K562 (cell line): ENCODE measurements at regions not wholly inside any gene's neighbourhood (a gene's known extent, or its start where the extent isn't known, plus 50 kb on each side); places are given as distances from the start of the nearest gene placed in this dataset.

ENCODE experiments used
- ATAC-seq: fragments of 200-7000 bp; cut with Tn5 transposase; 3 replicates; pipeline ENCODE4 v1.9.1; 2020; ENCODE audit warnings: moderate library complexity
- BruUV-seq: library from RNA; stranded (reverse); fragments of 400-500 nt; replicated peaks from 2 replicates; lab custom pipeline; 2021; lab: Mats Ljungman, UMichigan
- CTCF ChIA-PET: fragments of 300-600 bp; formaldehyde crosslinking; extraction: SDS; loops from one replicate; lab custom pipeline; 2021; ENCODE audit warnings: low intra/inter-chr PET ratio; lab: Yijun Ruan, JAX
- POLR2A ChIA-PET: fragments of 300-600, 350-650 bp; sonication (Branson Sonifier 250); formaldehyde crosslinking; extraction: SDS; loops from one replicate; lab custom pipeline; 2021; ENCODE audit warnings: antibody characterized with exemption, inconsistent platforms; lab: Yijun Ruan, JAX
- DNase-seq, 4 experiments: peaks; one replicate each; pipeline versions ENCODE4 v3.0.0 to v3.0.0-alpha.2; 2011 to 2018; ENCODE audit warnings: low spot score in 3 of 4, mixed read lengths in 3 of 4; ENCODE audit errors: extremely low read depth in 1 of 4
- FAIRE-seq: peaks from 2 replicates; lab custom pipeline; 2011; peaks lifted over from hg19 to GRCh38; lab: Jason Lieb, UNC
- H2AFZ ChIP-seq: 2 replicates; pipeline ENCODE4 v1.6.0; 2011; ENCODE audit warnings: low read depth, low read length, control low read depth, inconsistent platforms
- H3K27ac ChIP-seq: fragments of 200-600 bp; 3 replicates; pipeline ENCODE4 v1.8.0; 2011; ENCODE audit warnings: low read depth, mild to moderate bottlenecking, control low read depth, inconsistent platforms, low read length, moderate library complexity, mixed read lengths; ENCODE audit errors: extremely low read depth
- H3K27me3 ChIP-seq, 2 experiments: fragments of 300-600 bp in 1 of 2; 2 replicates in 1 of 2; 3 replicates in 1 of 2; pipeline versions ENCODE4 v1.6.0 to v1.8.0; 2011; ENCODE audit warnings: inconsistent platforms in 2 of 2, low read length in 2 of 2, mild to moderate bottlenecking in 1 of 2, mixed read lengths in 1 of 2, moderate library complexity in 1 of 2; ENCODE audit not compliant: control insufficient read depth in 2 of 2, insufficient read depth in 2 of 2
- H3K36me3 ChIP-seq: fragments of 300-600 bp; 3 replicates; pipeline ENCODE4 v1.8.0; 2011; ENCODE audit warnings: mild to moderate bottlenecking, low read length, inconsistent platforms; ENCODE audit not compliant: control insufficient read depth, insufficient read depth
- H3K4me1 ChIP-seq, 2 experiments: fragments of 200-600 bp in 1 of 2; replicated peaks in 1 of 2; 2 replicates in 1 of 2; 3 replicates in 1 of 2; pipeline versions ENCODE4 v1.5.1 to v1.8.0; 2011; ENCODE audit warnings: inconsistent platforms in 2 of 2, low read length in 2 of 2, mild to moderate bottlenecking in 1 of 2, mixed read lengths in 1 of 2, moderate library complexity in 1 of 2; ENCODE audit not compliant: control insufficient read depth in 2 of 2, insufficient read depth in 2 of 2
- H3K4me2 ChIP-seq: 2 replicates; pipeline ENCODE4 v1.6.1; 2011; ENCODE audit warnings: low read length, control low read depth, inconsistent platforms, mixed read lengths; ENCODE audit not compliant: insufficient read depth
- H3K4me3 ChIP-seq: fragments of 200-600 bp; sonication (generic), shearing (Covaris generic); 2 replicates; pipeline ENCODE4 v1.5.1; 2016; ENCODE audit warnings: control low read depth, inconsistent platforms
- H3K79me2 ChIP-seq: fragments of 200-600 bp; 3 replicates; pipeline ENCODE4 v1.8.0; 2011; ENCODE audit warnings: low read length, inconsistent platforms; ENCODE audit not compliant: control insufficient read depth, insufficient read depth
- H3K9ac ChIP-seq, 2 experiments: 2 replicates each; pipeline versions ENCODE4 v1.6.0 to v1.6.1; 2011; ENCODE audit warnings: low read depth in 2 of 2, low read length in 2 of 2, control low read depth in 1 of 2, inconsistent platforms in 1 of 2, mild to moderate bottlenecking in 1 of 2, mixed read lengths in 1 of 2; ENCODE audit not compliant: insufficient read depth in 1 of 2
- H3K9me1 ChIP-seq: one replicate; pipeline ENCODE4 v1.6.0; 2011; ENCODE audit warnings: inconsistent platforms, mild to moderate bottlenecking, low read length, moderate library complexity; ENCODE audit not compliant: control insufficient read depth, insufficient read depth
- H3K9me3 ChIP-seq: replicated peaks from 2 replicates; pipeline ENCODE4 v1.5.1; 2011; ENCODE audit warnings: low read depth, low read length, inconsistent platforms; ENCODE audit not compliant: control insufficient read depth, insufficient read depth
- H4K20me1 ChIP-seq: replicated peaks from 2 replicates; pipeline ENCODE4 v1.6.1; 2011; ENCODE audit warnings: low read length, inconsistent platforms, mixed read lengths; ENCODE audit not compliant: control insufficient read depth, insufficient read depth
- ATF3 ChIP-seq, 2 experiments: fragments of 450-650 bp in 1 of 2; sonication (generic) in 1 of 2; formaldehyde crosslinking in 1 of 2; IDR thresholded peaks in 1 of 2; conservative IDR thresholded peaks in 1 of 2; 2 replicates each; pipeline versions ENCODE4 v1.6.1 to v1.8.1; 2016 to 2023; ENCODE audit warnings: mild to moderate bottlenecking in 2 of 2, moderate library complexity in 2 of 2, inconsistent platforms in 1 of 2, missing genetic modification reagents in 1 of 2
- BACH1 ChIP-seq: fragments of 200-800 bp; sonication (Bioruptor generic); IDR thresholded peaks from 2 replicates; pipeline ENCODE4 v1.6.1; 2016; ENCODE audit warnings: missing genetic modification characterization, missing compliant biosample characterization
- C11orf30 ChIP-seq: fragments of 450-650 bp; IDR thresholded peaks from 2 replicates; pipeline ENCODE4 v1.6.1; 2016; ENCODE audit warnings: low read depth, mild to moderate bottlenecking
- FOSL1 ChIP-seq: fragments of 200-800 bp; sonication (Bioruptor generic); conservative IDR thresholded peaks from 2 replicates; pipeline ENCODE4 v1.6.1; 2016; ENCODE audit warnings: missing genetic modification characterization, missing compliant biosample characterization
- JUND ChIP-seq, 2 experiments: IDR thresholded peaks; 2 replicates in 1 of 2; 3 replicates in 1 of 2; pipeline ENCODE4 v1.6.1; 2011; ENCODE audit warnings: borderline replicate concordance in 2 of 2, low read depth in 2 of 2, low read length in 2 of 2, improper control_type of control experiment in 1 of 2, missing biosample characterization in 1 of 2, missing genetic modification characterization in 1 of 2, missing genetic modification reagents in 1 of 2
- KLF6 ChIP-seq: fragments of 250-450 bp; sonication (Bioruptor Pico); IDR thresholded peaks from 2 replicates; pipeline ENCODE4 v1.4.0; 2020; ENCODE audit warnings: mild to moderate bottlenecking, moderate library complexity, borderline replicate concordance
- MAFG ChIP-seq: fragments of 450-650 bp; conservative IDR thresholded peaks from 2 replicates; pipeline ENCODE4 v1.6.1; 2016; ENCODE audit warnings: missing genetic modification characterization, missing compliant biosample characterization
- SMARCE1 ChIP-seq: fragments of 450-650 bp; IDR thresholded peaks from 2 replicates; pipeline ENCODE4 v1.7.1; 2016; ENCODE audit warnings: mild to moderate bottlenecking
- TAF7 ChIP-seq: fragments of 450-650 bp; IDR thresholded peaks from 2 replicates; pipeline ENCODE4 v1.6.1; 2016; ENCODE audit warnings: missing genetic modification characterization, missing compliant biosample characterization
- USF1 ChIP-seq: sonication (generic); formaldehyde crosslinking; IDR thresholded peaks from 2 replicates; pipeline ENCODE4 v1.9.0; 2022; ENCODE audit warnings: mild to moderate bottlenecking, missing genetic modification reagents
- ZNF316 ChIP-seq: fragments of 450-650 bp; IDR thresholded peaks from 2 replicates; pipeline ENCODE4 v1.6.1; 2016
- ZNF584 ChIP-seq: fragments of 200-800 bp; sonication (Bioruptor generic); IDR thresholded peaks from 2 replicates; pipeline ENCODE4 v1.6.1; 2016; ENCODE audit warnings: low read depth, mild to moderate bottlenecking, missing genetic modification characterization, missing compliant biosample characterization
- ZNF592 ChIP-seq: fragments of 450-650 bp; IDR thresholded peaks from 2 replicates; pipeline ENCODE4 v1.6.1; 2017; ENCODE audit warnings: antibody characterized with exemption, mild to moderate bottlenecking
- ZNF76 ChIP-seq: fragments of 250-450 bp; sonication (Bioruptor Pico); IDR thresholded peaks from 2 replicates; pipeline ENCODE4 v1.4.0; 2020; ENCODE audit warnings: mild to moderate bottlenecking, moderate library complexity, borderline replicate concordance
- WGBS: fragments of 100-300 bp; shearing (Covaris generic); methylation state at CpG from one replicate; pipeline ENCODE4 v1.1.6; 2016; ENCODE audit warnings: low coverage, mixed read lengths; ENCODE audit not compliant: insufficient coverage; ENCODE audit errors: missing lambda C conversion rate; 5-methylcytosine and 5-hydroxymethylcytosine counted together
- in situ Hi-C: fragments of 300-500 bp; cut with MboI; formaldehyde crosslinking; loops from 4 replicates; pipeline ENCODE4 v1.15.0; 2018; ENCODE audit warnings: inconsistent platforms, mixed read lengths
- intact Hi-C: fragments of 100-400 bp; cut with micrococcal nuclease; formaldehyde crosslinking; loops from 2 replicates; pipeline ENCODE4 v1.14.2; 2022

GRCh38 chr2:120939595-120940318 is 204.1 kb downstream of the GLI2 start:
- peak; percentile 49 for ATAC-seq
- Histone ChIP-seq H3K4me2 (0 out of 2 replicates have a peak overlapping the region, but pooled peaks have one; percentile 7), H3K79me2 (no peaks in the 10 kb centered on the region), H4K20me1 (no peaks in the 10 kb centered on the region; the same call in 1 of the 2 replicates), H3K9ac (no peak overlapping the region), H3K4me3 (no peak overlapping the region), H3K9me3 (no peaks in the 10 kb centered on the region), H3K36me3 (no peaks in the 10 kb centered on the region; the same call in 2 of the 3 replicates), H3K27ac (no peak overlapping the region), H3K9me1 (no peaks in the 10 kb centered on the region), H2AFZ (peak overlapping the region; percentile 22; the same call in 1 of the 2 replicates), H3K4me1 (peaks cover 39 to 45% of the 10 kb centered on the region in 2 experiments), H3K27me3 (no peaks in the 10 kb centered on the region; a peak in 1 of 5 replicates)
- in situ Hi-C loops = no loop called here
- POLR2A ChIA-PET = no interaction called here
- CTCF ChIA-PET = no interaction called here
- intact Hi-C loops = no loop called here
- no TSS peak for BruUV-seq
- FAIRE-seq = peak; percentile 84
- WGBS = 33% methylated on average over 9 of the region's 9 CpGs
- DNase-seq = peak; percentile 28 to 65 (median 44)
- no peak for TF ChIP-seq TAF7
- TF ChIP-seq ZNF316 = peak; percentile 92
- TF ChIP-seq BACH1 (tag) = peak; percentile 45; the same call in 1 of the 2 replicates
- 0 out of 2 replicates have a peak, but pooled peaks have one; percentile 30 for TF ChIP-seq ZNF592
- no peak for TF ChIP-seq KLF6 (CRISPR knock-in tag)
- 0 out of 2 replicates have a peak, but pooled peaks have one; percentile 34 for TF ChIP-seq ZNF76 (CRISPR knock-in tag)
- peak; percentile 92 for TF ChIP-seq C11orf30
- peak; percentile 91 for TF ChIP-seq MAFG
- peak; percentile 43; the same call in 1 of the 2 replicates for TF ChIP-seq JUND (IDR thresholded peaks at IDR 0.05; ENCODE audit: borderline replicate concordance, low read depth, low read length)
- no peak for TF ChIP-seq JUND (tag; IDR thresholded peaks at IDR 0.05; ENCODE audit: borderline replicate concordance, low read depth, low read length)
- TF ChIP-seq ZNF584 (CRISPR knock-in tag) = peak; percentile 28; the same call in 1 of the 2 replicates
- TF ChIP-seq FOSL1 (tag) = peak; percentile 51
- 0 out of 2 replicates have a peak, but pooled peaks have one; percentile 20 for TF ChIP-seq SMARCE1
- peak; percentile 30; the same call in 1 of the 2 replicates for TF ChIP-seq ATF3 (IDR thresholded peaks at IDR 0.05)
- no peak for TF ChIP-seq ATF3 (CRISPR knock-in tag; conservative IDR thresholded peaks at IDR 0.05)
- no peak for TF ChIP-seq USF1 (CRISPR knock-in tag)
